ENCODE measurements at regions not wholly inside any gene's neighbourhood (a gene's known extent, or its start where the extent isn't known, plus 50 kb on each side); places are given as distances from the start of the nearest gene placed in this dataset.

GRCh38 chr21:27694667-27695066 is 727.8 kb upstream of the ADAMTS5 start:
- dilution Hi-C loops (cut with MboI; ENCODE audit: extremely low pct_ligation_motif_present, low sequenced_read_pairs) (no loop called here), intact Hi-C loops (cut with micrococcal nuclease) (no loop called here)
- CTCF ChIA-PET, result interaction anchor here (1.4 to 2.0 kb wide), 2 partner anchors 12 to 813 kb away, joined by 3 to 5 read pairs; no protein-coding TSS in a partner anchor
- Histone ChIP-seq H2AFZ (ENCODE audit: low read depth, low read length) (no peak overlapping the region), H3K4me2 (ENCODE audit: insufficient read depth, low read length) (no peak overlapping the region), H3K4me1 (ENCODE audit: control insufficient read depth, extremely low read depth, insufficient read depth, low read length) (no peaks in the 10 kb centered on the region), H4K20me1 (replicated peaks; ENCODE audit: control insufficient read depth, extremely low read depth, insufficient read depth, low read length) (no peaks in the 10 kb centered on the region), H3K4me3 (replicated peaks in 1 of 3; ENCODE audit: insufficient read depth in 1 of 3, low read depth in 1 of 3, low read length in 3 of 3) (no peak overlapping the region), H3K9ac (replicated peaks; ENCODE audit: extremely low read depth, insufficient read depth, low read length) (no peak overlapping the region), H3K27me3 (ENCODE audit: control insufficient read depth in 2 of 2, insufficient read depth in 2 of 2, low read length in 2 of 2) (no peaks in the 10 kb centered on the region), H3K9me3 (replicated peaks; ENCODE audit: control insufficient read depth, insufficient read depth, low read length) (no peaks in the 10 kb centered on the region), H3K27ac (ENCODE audit: insufficient read depth, low read depth, low read length) (no peak overlapping the region), H3K79me2 (ENCODE audit: control insufficient read depth, insufficient read depth, low read length) (no peaks in the 10 kb centered on the region), H3K36me3 (ENCODE audit: control insufficient read depth in 2 of 2, extremely low read depth in 1 of 2, insufficient read depth in 2 of 2, low read length in 2 of 2) (no peaks in the 10 kb centered on the region), H3K9me1 (replicated peaks; ENCODE audit: control insufficient read depth, extremely low read depth, insufficient read depth, low read length) (no peaks in the 10 kb centered on the region)
- BruUV-seq (replicated peaks), result no TSS peak
- DNase-seq (ENCODE audit: low read depth, low spot score), result no peak
- FAIRE-seq, result no peak
- no peak for TF ChIP-seq POLR2A (IDR thresholded peaks at IDR 0.05; ENCODE audit: low read depth, low read length)
- POLR2A ChIA-PET, result no interaction called here

GRCh38 chr21:27693376-27693775 is 726.5 kb upstream of the ADAMTS5 start:
- Histone ChIP-seq H3K36me3 (ENCODE audit: control insufficient read depth in 2 of 2, extremely low read depth in 1 of 2, insufficient read depth in 2 of 2, low read length in 2 of 2) (no peaks in the 10 kb centered on the region), H3K9me1 (replicated peaks; ENCODE audit: control insufficient read depth, extremely low read depth, insufficient read depth, low read length) (no peaks in the 10 kb centered on the region), H3K79me2 (ENCODE audit: control insufficient read depth, insufficient read depth, low read length) (no peaks in the 10 kb centered on the region), H2AFZ (ENCODE audit: low read depth, low read length) (no peak overlapping the region), H3K27me3 (ENCODE audit: control insufficient read depth in 2 of 2, insufficient read depth in 2 of 2, low read length in 2 of 2) (no peaks in the 10 kb centered on the region), H3K27ac (ENCODE audit: insufficient read depth, low read depth, low read length) (no peak overlapping the region), H4K20me1 (replicated peaks; ENCODE audit: control insufficient read depth, extremely low read depth, insufficient read depth, low read length) (no peaks in the 10 kb centered on the region), H3K4me2 (ENCODE audit: insufficient read depth, low read length) (no peak overlapping the region), H3K4me1 (ENCODE audit: control insufficient read depth, extremely low read depth, insufficient read depth, low read length) (no peaks in the 10 kb centered on the region), H3K9me3 (replicated peaks; ENCODE audit: control insufficient read depth, insufficient read depth, low read length) (no peaks in the 10 kb centered on the region), H3K9ac (replicated peaks; ENCODE audit: extremely low read depth, insufficient read depth, low read length) (no peak overlapping the region), H3K4me3 (replicated peaks in 1 of 3; ENCODE audit: insufficient read depth in 1 of 3, low read depth in 1 of 3, low read length in 3 of 3) (no peak overlapping the region)
- dilution Hi-C loops (cut with MboI; ENCODE audit: extremely low pct_ligation_motif_present, low sequenced_read_pairs) (no loop called here), intact Hi-C loops (cut with micrococcal nuclease) (no loop called here)
- CTCF ChIA-PET, result no interaction called here
- no peak for TF ChIP-seq POLR2A (IDR thresholded peaks at IDR 0.05; ENCODE audit: low read depth, low read length)
- TF ChIP-seq JUN (IDR thresholded peaks at IDR 0.05; ENCODE audit: borderline replicate concordance, insufficient read depth, insufficient read length, low read depth), result no peak
- TF ChIP-seq POLR2AphosphoS5 (IDR thresholded peaks at IDR 0.05; ENCODE audit: insufficient read depth, low read depth, low read length), result no peak
- TF ChIP-seq CTCF (IDR thresholded peaks at IDR 0.05; ENCODE audit: extremely low read depth in 1 of 2, insufficient read depth in 1 of 2, low read depth in 1 of 2, low read length in 2 of 2), result no peak
- TF ChIP-seq MAX (IDR thresholded peaks at IDR 0.05; ENCODE audit: insufficient read depth, insufficient read length), result no peak
- no peak for TF ChIP-seq MYC (IDR thresholded peaks at IDR 0.05; ENCODE audit: low read depth, low read length)
- no peak for TF ChIP-seq FOS (IDR thresholded peaks at IDR 0.05; ENCODE audit: borderline replicate concordance, insufficient read depth, low read length)
- TF ChIP-seq GATA2 (IDR thresholded peaks at IDR 0.05; ENCODE audit: insufficient read depth, insufficient read length, low read depth, low read length), result no peak
- TF ChIP-seq EZH2 (IDR thresholded peaks at IDR 0.05; ENCODE audit: borderline replicate concordance, low read depth, low read length, severe bottlenecking), result no peak
- POLR2A ChIA-PET, result no interaction called here
- FAIRE-seq, result no peak
- no peak for DNase-seq (ENCODE audit: low read depth, low spot score)
- no TSS peak for BruUV-seq (replicated peaks)
